NCI-H2171 treated with DMSO at 0.1 percent for 48 hours (cell line): ENCODE measurements at regions not wholly inside any gene's neighbourhood (a gene's known extent, or its start where the extent isn't known, plus 50 kb on each side); places are given as distances from the start of the nearest gene placed in this dataset.

Experiments used
- DNase-seq: peaks from one replicate; lab custom pipeline; 2025; lab: John Stamatoyannopoulos, UW

- DNase-seq = no peak
Observed at GRCh38 chr1:199161766-199162303, 523.0 kb downstream of the PTPRC start.

GRCh38 chr1:199163267-199163666 lies 524.4 kb downstream of the PTPRC start:
- DNase-seq = no peak

- no peak for DNase-seq
Observed at GRCh38 chr1:199163670-199164069, 524.8 kb downstream of the PTPRC start.

GRCh38 chr1:199167460-199167859 lies 528.6 kb downstream of the PTPRC start:
- no peak for DNase-seq

- no peak for DNase-seq
Observed at GRCh38 chr1:199168888-199169585, 530.2 kb downstream of the PTPRC start.

GRCh38 chr1:199170711-199171110 lies 531.9 kb downstream of the PTPRC start:
- no peak for DNase-seq

GRCh38 chr1:199172171-199173124 lies 533.6 kb downstream of the PTPRC start:
- DNase-seq = no peak

GRCh38 chr1:199173356-199173755 lies 534.5 kb downstream of the PTPRC start:
- no peak for DNase-seq

- DNase-seq = no peak
Observed at GRCh38 chr1:199174336-199174735, 535.5 kb downstream of the PTPRC start.

GRCh38 chr1:199176713-199177112 lies 537.9 kb downstream of the PTPRC start:
- no peak for DNase-seq

GRCh38 chr1:199177241-199177640 lies 538.4 kb downstream of the PTPRC start:
- DNase-seq = no peak

GRCh38 chr1:199178646-199179045 lies 539.8 kb downstream of the PTPRC start:
- no peak for DNase-seq

- no peak for DNase-seq
Observed at GRCh38 chr1:199182186-199182843, 543.5 kb downstream of the PTPRC start.

- DNase-seq = no peak
Observed at GRCh38 chr1:199184180-199184579, 545.3 kb downstream of the PTPRC start.

- no peak for DNase-seq
Observed at GRCh38 chr1:199194862-199195261, 556.0 kb downstream of the PTPRC start.

GRCh38 chr1:199197695-199198094 lies 558.9 kb downstream of the PTPRC start:
- no peak for DNase-seq

GRCh38 chr1:199202331-199202730 lies 563.5 kb downstream of the PTPRC start:
- DNase-seq = no peak

- no peak for DNase-seq
Observed at GRCh38 chr1:199204231-199204630, 565.4 kb downstream of the PTPRC start.

- DNase-seq = no peak
Observed at GRCh38 chr1:199205740-199206441, 567.1 kb downstream of the PTPRC start.

- DNase-seq = no peak
Observed at GRCh38 chr1:199208847-199209246, 570.0 kb downstream of the PTPRC start.

- no peak for DNase-seq
Observed at GRCh38 chr1:199218065-199218464, 579.2 kb downstream of the PTPRC start.

GRCh38 chr1:199218533-199218932 lies 579.7 kb downstream of the PTPRC start:
- no peak for DNase-seq
